H1 (cell line): ENCODE measurements at regions not wholly inside any gene's neighbourhood (a gene's known extent, or its start where the extent isn't known, plus 50 kb on each side); places are given as distances from the start of the nearest gene placed in this dataset.

Source experiments
- CTCF ChIA-PET: fragments of 300-600 bp; sonication (Branson Sonifier 250); formaldehyde crosslinking; loops from one replicate; lab custom pipeline; 2021; ENCODE audit not compliant: partially characterized antibody; lab: Charles Lee
- POLR2A ChIA-PET: fragments of 300-600 bp; sonication (Branson Sonifier 250); formaldehyde crosslinking; loops from one replicate; lab custom pipeline; 2021; ENCODE audit warnings: inconsistent platforms; ENCODE audit not compliant: partially characterized antibody; lab: Charles Lee
- DNase-seq, 2 experiments: peaks; one replicate each; pipeline versions ENCODE4 v3.0.0 to v3.0.0-alpha.2; 2010 to 2022; ENCODE audit warnings: low spot score in 2 of 2, low read depth in 1 of 2, mixed read lengths in 1 of 2
- FAIRE-seq: peaks from 2 replicates; lab custom pipeline; 2011; peaks lifted over from hg19 to GRCh38; lab: Jason Lieb, UNC
- H2AFZ ChIP-seq: 2 replicates; pipeline ENCODE4 v1.8.1; 2012; ENCODE audit warnings: low read length, inconsistent platforms
- H2AK5ac ChIP-seq: 2 replicates; pipeline ENCODE4 v1.6.1; 2013; ENCODE audit warnings: low read depth, low read length
- H2BK120ac ChIP-seq: replicated peaks from 2 replicates; pipeline ENCODE3; 2013; ENCODE audit warnings: low read depth, low read length, inconsistent platforms
- H2BK12ac ChIP-seq: 2 replicates; pipeline ENCODE4 v1.6.1; 2013; ENCODE audit warnings: low read depth, low read length
- H2BK15ac ChIP-seq: 2 replicates; pipeline ENCODE4 v1.6.1; 2013; ENCODE audit warnings: low read length
- H2BK20ac ChIP-seq: 2 replicates; pipeline ENCODE4 v1.6.1; 2013; ENCODE audit warnings: low read length
- H2BK5ac ChIP-seq: 2 replicates; pipeline ENCODE4 v1.6.1; 2013; ENCODE audit warnings: low read depth, low read length
- H3K14ac ChIP-seq: 2 replicates; pipeline ENCODE4 v1.6.1; 2013; ENCODE audit warnings: inconsistent platforms; ENCODE audit not compliant: insufficient read length
- H3K18ac ChIP-seq: 2 replicates; pipeline ENCODE4 v1.6.1; 2013; ENCODE audit warnings: low read length; ENCODE audit errors: extremely low read depth
- H3K23ac ChIP-seq: 2 replicates; pipeline ENCODE4 v1.6.1; 2013; ENCODE audit warnings: inconsistent platforms; ENCODE audit not compliant: insufficient read length
- H3K23me2 ChIP-seq: 2 replicates; pipeline ENCODE4 v1.6.1; 2013; ENCODE audit warnings: low read depth, low read length
- H3K27ac ChIP-seq: 2 replicates; pipeline ENCODE4 v1.6.1; 2011; ENCODE audit warnings: low read depth, low read length, inconsistent platforms
- H3K27me3 ChIP-seq, 4 experiments: replicated peaks in 1 of 4; 1 replicate in 1 of 4; 2 replicates in 3 of 4; pipeline versions ENCODE4 v1.6.1 to v1.8.1; 2011 to 2013; ENCODE audit warnings: low read length in 3 of 4, mild to moderate bottlenecking in 3 of 4, inconsistent platforms in 2 of 4, mixed read lengths in 2 of 4, moderate library complexity in 1 of 4; ENCODE audit not compliant: control insufficient read depth in 3 of 4, insufficient read depth in 3 of 4; ENCODE audit errors: extremely low read depth in 1 of 4
- H3K36me3 ChIP-seq, 4 experiments: 2 replicates each; pipeline versions ENCODE4 v1.6.1 to v1.8.1; 2011 to 2013; ENCODE audit warnings: mild to moderate bottlenecking in 4 of 4, low read length in 3 of 4, moderate library complexity in 2 of 4, control low read depth in 1 of 4, inconsistent platforms in 1 of 4; ENCODE audit not compliant: insufficient read depth in 4 of 4, control insufficient read depth in 2 of 4
- H3K4ac ChIP-seq: replicated peaks from 2 replicates; pipeline ENCODE3; 2013; ENCODE audit warnings: low read length, low read depth, mixed read lengths, inconsistent platforms; ENCODE audit not compliant: insufficient read length
- H3K4me1 ChIP-seq, 4 experiments: replicated peaks in 1 of 4; 1 replicate in 1 of 4; 2 replicates in 3 of 4; pipeline versions ENCODE4 v1.6.1 to v1.8.1; 2011 to 2013; ENCODE audit warnings: low read length in 3 of 4, inconsistent platforms in 2 of 4, mixed read lengths in 1 of 4; ENCODE audit not compliant: insufficient read depth in 4 of 4, control insufficient read depth in 3 of 4
- H3K4me2 ChIP-seq, 2 experiments: 2 replicates each; pipeline versions ENCODE4 v1.6.1 to v1.8.1; 2011 to 2013; ENCODE audit warnings: low read depth in 2 of 2, low read length in 2 of 2, control low read depth in 1 of 2, inconsistent platforms in 1 of 2, mild to moderate bottlenecking in 1 of 2; ENCODE audit not compliant: insufficient read depth in 1 of 2
- H3K4me3 ChIP-seq, 4 experiments: fragments of 200-600, 300-600 bp in 1 of 4; sonication (generic), shearing (Covaris generic), sonication (Bioruptor Twin) in 1 of 4; 2 replicates each; pipeline versions ENCODE4 v1.5.1 to v1.8.1; 2011 to 2016; ENCODE audit warnings: low read length in 4 of 4, low read depth in 3 of 4, control low read depth in 2 of 4, inconsistent platforms in 2 of 4, mild to moderate bottlenecking in 2 of 4, mixed read lengths in 1 of 4, moderate library complexity in 1 of 4; ENCODE audit not compliant: insufficient read depth in 2 of 4; ENCODE audit errors: extremely low read depth in 1 of 4
- H3K56ac ChIP-seq: replicated peaks from 2 replicates; pipeline ENCODE3; 2013; ENCODE audit warnings: low read depth, mild to moderate bottlenecking, mixed read lengths, low read length, inconsistent platforms; ENCODE audit not compliant: insufficient read length
- H3K79me1 ChIP-seq: 2 replicates; pipeline ENCODE4 v1.6.1; 2013; ENCODE audit warnings: low read depth, low read length, control low read depth
- H3K79me2 ChIP-seq, 2 experiments: 2 replicates each; pipeline versions ENCODE4 v1.6.1 to v1.8.1; 2012 to 2013; ENCODE audit warnings: low read length in 2 of 2, mild to moderate bottlenecking in 2 of 2, inconsistent platforms in 1 of 2; ENCODE audit not compliant: insufficient read depth in 2 of 2, control insufficient read depth in 1 of 2
- H3K9ac ChIP-seq, 4 experiments: replicated peaks in 1 of 4; 1 replicate in 1 of 4; 2 replicates in 3 of 4; pipeline versions ENCODE4 v1.6.1 to v1.8.1; 2011 to 2013; ENCODE audit warnings: low read depth in 3 of 4, low read length in 3 of 4, control low read depth in 2 of 4, mild to moderate bottlenecking in 2 of 4, moderate library complexity in 2 of 4, inconsistent platforms in 1 of 4; ENCODE audit errors: extremely low read depth in 1 of 4
- H3K9me3 ChIP-seq, 2 experiments: 2 replicates each; pipeline versions ENCODE4 v1.6.1 to v1.8.1; 2012 to 2013; ENCODE audit warnings: mild to moderate bottlenecking in 2 of 2, moderate library complexity in 2 of 2, control low read depth in 1 of 2, inconsistent platforms in 1 of 2, low read depth in 1 of 2, low read length in 1 of 2, mixed read lengths in 1 of 2; ENCODE audit not compliant: insufficient read depth in 2 of 2
- H4K20me1 ChIP-seq, 2 experiments: replicated peaks in 1 of 2; 2 replicates each; pipeline versions ENCODE3 to v1.8.1; 2011 to 2013; ENCODE audit warnings: inconsistent platforms in 2 of 2, low read length in 2 of 2, mild to moderate bottlenecking in 1 of 2; ENCODE audit not compliant: insufficient read depth in 2 of 2, control insufficient read depth in 1 of 2
- H4K5ac ChIP-seq: 2 replicates; pipeline ENCODE4 v1.6.1; 2013; ENCODE audit warnings: low read length, low read depth, mixed read lengths, inconsistent platforms; ENCODE audit not compliant: insufficient read length
- H4K8ac ChIP-seq: 2 replicates; pipeline ENCODE4 v1.8.0; 2013; ENCODE audit warnings: mild to moderate bottlenecking, moderate library complexity, low read length, inconsistent platforms; ENCODE audit not compliant: insufficient read depth; ENCODE audit errors: extremely low read depth
- H4K91ac ChIP-seq: replicated peaks from 2 replicates; pipeline ENCODE3; 2013; ENCODE audit warnings: low read length, mixed read lengths, inconsistent platforms; ENCODE audit not compliant: insufficient read length
- BRCA1 ChIP-seq: IDR thresholded peaks from 2 replicates; pipeline ENCODE4 v1.6.1; 2012; ENCODE audit warnings: low read depth, low read length, improper control_type of control experiment
- HDAC6 ChIP-seq: IDR thresholded peaks from one replicate; pipeline ENCODE4 v1.7.1; 2012; ENCODE audit warnings: low read depth, mild to moderate bottlenecking, inconsistent platforms, low read length, moderate library complexity
- KDM4A ChIP-seq: IDR thresholded peaks from one replicate; pipeline ENCODE4 v1.7.1; 2012; ENCODE audit warnings: low read depth, mild to moderate bottlenecking, moderate library complexity, low read length, inconsistent platforms; ENCODE audit not compliant: severe bottlenecking
- MAFK ChIP-seq: IDR thresholded peaks from 2 replicates; pipeline ENCODE4 v1.6.1; 2012; ENCODE audit warnings: low read depth, mild to moderate bottlenecking, improper control_type of control experiment, low read length
- NRF1 ChIP-seq: IDR thresholded peaks from 2 replicates; pipeline ENCODE4 v1.6.1; 2011; ENCODE audit warnings: mild to moderate bottlenecking, low read depth, low read length, improper control_type of control experiment
- PHF8 ChIP-seq: fragments of 200-600 bp; sonication (generic); conservative IDR thresholded peaks from 2 replicates; pipeline ENCODE4 v1.7.1; 2012; ENCODE audit warnings: low read depth, mild to moderate bottlenecking, inconsistent platforms, low read length, moderate library complexity
- POU5F1 ChIP-seq: IDR thresholded peaks from 2 replicates; pipeline ENCODE4 v1.6.1; 2011; ENCODE audit warnings: low read depth, mild to moderate bottlenecking, low read length, moderate library complexity
- RBBP5 ChIP-seq: IDR thresholded peaks from 2 replicates; pipeline ENCODE4 v1.7.1; 2012; ENCODE audit warnings: low read depth, mild to moderate bottlenecking, inconsistent platforms, low read length, moderate library complexity, borderline replicate concordance
- TBP ChIP-seq: IDR thresholded peaks from 2 replicates; pipeline ENCODE4 v1.6.1; 2011; ENCODE audit warnings: low read depth, low read length, improper control_type of control experiment
- WGBS, 2 experiments: shearing (Covaris generic) in 1 of 2; methylation state at CpG; one replicate each; pipeline versions ENCODE4 v1.1.6 to v1.1.7; 2013 to 2015; ENCODE audit warnings: low lambda C conversion rate in 2 of 2, mixed read lengths in 2 of 2, inconsistent platforms in 1 of 2, low coverage in 1 of 2, missing lambda C conversion rate in 1 of 2; ENCODE audit not compliant: insufficient replicate concordance in 2 of 2, insufficient coverage in 1 of 2, insufficient read length in 1 of 2; ENCODE audit errors: extremely low coverage in 1 of 2, missing lambda C conversion rate in 1 of 2; 5-methylcytosine and 5-hydroxymethylcytosine counted together
- TF ChIP-seq, protein P1 (sequence below): IDR thresholded peaks from 2 replicates; pipeline ENCODE4 v1.6.1; 2011; ENCODE audit warnings: low read length, improper control_type of control experiment

DNA sequence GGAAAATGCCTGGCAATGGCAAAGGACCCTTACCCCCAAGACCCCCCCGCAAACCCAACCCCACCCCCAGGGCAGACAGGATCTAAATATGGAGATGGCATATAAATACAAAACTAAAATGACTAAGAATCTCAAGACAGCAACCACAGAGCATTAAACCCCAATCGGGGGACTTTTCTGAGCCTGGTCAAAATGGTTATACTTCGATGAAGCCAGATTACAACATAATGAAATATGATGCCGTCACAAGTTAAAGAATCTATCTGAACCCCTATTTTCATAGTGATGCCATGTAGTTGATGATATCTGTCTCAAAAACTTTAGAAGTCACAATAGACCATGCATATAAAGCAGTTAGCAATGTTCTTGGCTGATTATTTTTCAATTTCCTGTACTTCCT is 223.6 kb downstream of the CGGBP1 start:
- FAIRE-seq: no peak
- no peak for TF ChIP-seq MAFK
- TF ChIP-seq, protein P1, sequence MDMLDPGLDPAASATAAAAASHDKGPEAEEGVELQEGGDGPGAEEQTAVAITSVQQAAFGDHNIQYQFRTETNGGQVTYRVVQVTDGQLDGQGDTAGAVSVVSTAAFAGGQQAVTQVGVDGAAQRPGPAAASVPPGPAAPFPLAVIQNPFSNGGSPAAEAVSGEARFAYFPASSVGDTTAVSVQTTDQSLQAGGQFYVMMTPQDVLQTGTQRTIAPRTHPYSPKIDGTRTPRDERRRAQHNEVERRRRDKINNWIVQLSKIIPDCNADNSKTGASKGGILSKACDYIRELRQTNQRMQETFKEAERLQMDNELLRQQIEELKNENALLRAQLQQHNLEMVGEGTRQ: no peak
- no peak for TF ChIP-seq HDAC6
- TF ChIP-seq KDM4A: no peak
- TF ChIP-seq TBP: no peak
- TF ChIP-seq PHF8: no peak
- no peak for TF ChIP-seq BRCA1
- no peak for TF ChIP-seq POU5F1
- TF ChIP-seq RBBP5: no peak
- no peak for TF ChIP-seq NRF1
- Histone ChIP-seq H2BK20ac (no peak overlapping the region), H3K4me3 (no peak overlapping the region), H3K4me1 (no peaks in the 10 kb centered on the region), H3K4me2 (no peak overlapping the region), H3K23me2 (no peaks in the 10 kb centered on the region), H4K91ac (no peak overlapping the region), H2BK12ac (no peak overlapping the region), H3K23ac (no peak overlapping the region), H3K36me3 (no peaks in the 10 kb centered on the region), H3K79me1 (no peaks in the 10 kb centered on the region), H2BK15ac (no peak overlapping the region), H4K8ac (no peak overlapping the region), H3K14ac (no peak overlapping the region), H2BK120ac (no peak overlapping the region), H3K18ac (no peak overlapping the region), H3K9ac (no peak overlapping the region), H3K9me3 (no peaks in the 10 kb centered on the region), H3K4ac (no peak overlapping the region), H2AK5ac (no peak overlapping the region), H4K5ac (no peak overlapping the region), H2BK5ac (no peak overlapping the region), H3K27me3 (no peaks in the 10 kb centered on the region), H3K79me2 (no peaks in the 10 kb centered on the region), H2AFZ (no peak overlapping the region), H3K27ac (no peak overlapping the region), H4K20me1 (no peaks in the 10 kb centered on the region), H3K56ac (no peak overlapping the region)
- CTCF ChIA-PET: no interaction called here
- WGBS, 2 experiments: 89% methylated on average over 4 of the region's 4 CpGs; no CpG with 5 or more reads in 1 of the 2 experiments
- POLR2A ChIA-PET: no interaction called here
- no peak for DNase-seq
